ENCODE measurements at regions not wholly inside any gene's neighbourhood (a gene's known extent, or its start where the extent isn't known, plus 50 kb on each side); places are given as distances from the start of the nearest gene placed in this dataset.
"Not testable (repeated sequence)": the region's sequence is repeated elsewhere in the genome, so short reads cannot be mapped to it uniquely, and the experiment has no call there.

GRCh38 chr5:177941386-177941785 is 54.7 kb downstream of the PROP1 start:
- DNase-seq, result not testable (repeated sequence)

DNA sequence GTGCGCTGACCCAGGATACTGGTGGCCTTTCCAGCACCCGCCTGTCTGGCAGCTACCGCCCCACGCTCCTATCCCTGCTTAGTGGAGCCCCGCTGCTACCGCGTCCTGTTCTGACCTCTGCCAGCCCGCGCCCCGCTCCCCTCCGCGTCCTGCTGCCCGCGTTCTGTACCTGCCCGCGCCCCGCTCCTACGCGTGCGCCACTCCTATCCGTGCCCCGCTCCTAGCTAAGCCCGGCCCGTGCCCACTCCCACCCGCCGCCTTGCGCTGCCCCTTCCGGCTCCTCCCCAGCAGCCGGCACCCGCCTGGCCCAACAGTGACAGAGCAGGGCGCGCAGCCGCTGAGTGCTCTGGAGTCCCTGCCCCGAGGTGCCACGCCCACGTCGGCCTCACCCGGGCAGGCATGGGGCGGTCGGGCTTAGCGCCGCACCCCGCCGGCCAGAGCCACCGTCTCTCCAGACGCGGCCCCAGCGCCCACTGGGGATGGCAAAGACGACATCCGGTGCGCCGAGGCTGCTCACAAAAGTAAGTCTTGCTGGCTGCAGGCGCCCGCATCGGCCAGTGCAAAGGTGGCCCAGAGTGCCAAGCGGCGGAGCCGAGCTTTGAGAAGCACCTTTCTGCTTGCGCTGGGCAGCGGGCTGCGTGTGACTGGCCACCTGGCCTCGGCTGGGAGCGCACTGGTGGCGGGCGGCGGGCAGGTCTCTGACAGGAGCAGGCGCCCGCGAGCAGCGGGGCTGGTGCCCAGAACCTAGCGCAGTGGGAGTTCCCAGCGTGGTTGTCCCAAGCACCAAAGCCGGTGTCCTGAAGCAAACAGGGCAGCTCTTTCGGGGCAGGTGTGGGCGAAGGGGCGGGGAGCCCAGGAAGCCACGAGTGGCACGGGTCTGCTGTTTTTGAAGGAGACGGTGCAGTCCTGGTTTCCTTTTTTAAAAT is 56.5 kb downstream of the PROP1 start:
- DNase-seq, result not testable (repeated sequence)

DNA sequence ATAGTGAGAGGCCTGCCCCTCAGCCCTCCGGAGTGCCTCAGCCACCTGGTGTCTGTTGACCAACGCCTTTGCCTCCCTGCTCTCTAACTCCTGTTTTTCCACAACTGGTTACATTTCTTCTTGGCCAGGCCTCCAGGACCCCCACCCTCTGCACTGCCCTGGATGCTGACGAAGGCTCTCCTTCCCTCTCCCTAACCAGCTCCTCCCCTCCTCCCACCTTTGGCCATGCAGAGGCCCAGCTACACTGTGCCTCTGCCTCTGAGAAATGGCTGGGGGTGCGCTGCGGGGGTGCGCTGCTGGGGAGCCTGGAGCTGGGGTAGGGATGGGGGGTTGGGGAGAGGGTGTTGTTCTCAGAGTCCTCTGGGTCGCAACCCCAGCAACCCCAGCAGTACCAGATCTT is 57.3 kb downstream of the PROP1 start:
- not testable (repeated sequence) for DNase-seq

DNA sequence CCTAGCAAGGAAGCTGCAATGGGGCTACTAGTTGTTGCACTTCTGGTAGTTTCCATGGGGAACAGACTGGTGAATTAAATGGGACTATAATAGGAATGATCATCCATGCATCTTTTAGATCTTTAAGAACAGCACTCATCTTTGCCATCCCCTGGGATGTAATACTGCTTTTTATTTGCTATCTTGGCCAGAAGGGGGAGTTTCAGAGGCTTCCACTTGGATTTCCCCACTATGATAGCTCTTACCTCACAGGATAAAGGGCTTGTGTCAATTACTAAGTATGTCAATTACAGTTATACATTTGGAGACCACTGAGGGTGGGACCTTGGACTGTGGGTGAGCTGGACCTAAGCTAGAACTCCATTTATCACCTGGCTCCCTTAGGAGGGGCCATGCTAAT is 61.8 kb downstream of the PROP1 start:
- DNase-seq, result not testable (repeated sequence)

DNA sequence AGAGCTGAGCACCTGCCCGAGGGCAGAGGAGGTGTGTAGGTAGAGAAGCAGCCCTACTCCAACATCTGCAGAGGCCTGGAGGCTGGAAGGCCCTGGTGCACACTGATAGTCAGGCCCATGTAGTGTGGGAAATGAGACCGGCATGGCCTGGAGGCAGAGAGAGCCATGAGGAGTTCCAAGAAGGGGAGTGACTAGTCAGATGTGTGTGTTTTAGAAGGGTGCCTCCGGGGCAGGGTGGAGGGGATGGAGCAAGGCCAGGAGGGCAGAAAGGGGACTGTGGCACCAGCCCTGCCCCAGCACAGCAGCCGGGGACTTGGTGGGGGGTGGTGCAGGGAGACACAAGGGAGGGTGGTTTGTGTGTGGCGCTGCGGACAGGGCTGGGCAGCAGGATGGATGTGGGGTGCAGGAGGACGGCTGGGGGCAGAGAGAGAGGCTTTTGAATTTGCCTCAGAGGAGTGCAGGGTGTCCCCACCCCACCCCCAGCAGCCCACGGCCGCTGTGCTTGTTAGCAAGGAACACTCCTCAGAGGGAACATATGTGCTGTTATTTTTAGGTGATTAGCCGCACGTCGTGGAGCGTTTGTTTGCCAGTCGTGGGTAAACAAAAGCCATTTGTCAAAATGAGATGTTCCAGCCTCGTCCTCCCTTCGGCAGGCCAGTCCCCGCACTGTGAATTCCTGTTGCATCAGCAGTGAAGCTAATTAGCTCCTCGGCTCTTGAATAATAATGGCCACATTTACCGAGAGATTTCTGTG is 65.6 kb downstream of the PROP1 start:
- DNase-seq, result not testable (repeated sequence)

- not testable (repeated sequence) for DNase-seq
Observed at GRCh38 chr5:177929618-177930017, 66.4 kb downstream of the PROP1 start.

DNA sequence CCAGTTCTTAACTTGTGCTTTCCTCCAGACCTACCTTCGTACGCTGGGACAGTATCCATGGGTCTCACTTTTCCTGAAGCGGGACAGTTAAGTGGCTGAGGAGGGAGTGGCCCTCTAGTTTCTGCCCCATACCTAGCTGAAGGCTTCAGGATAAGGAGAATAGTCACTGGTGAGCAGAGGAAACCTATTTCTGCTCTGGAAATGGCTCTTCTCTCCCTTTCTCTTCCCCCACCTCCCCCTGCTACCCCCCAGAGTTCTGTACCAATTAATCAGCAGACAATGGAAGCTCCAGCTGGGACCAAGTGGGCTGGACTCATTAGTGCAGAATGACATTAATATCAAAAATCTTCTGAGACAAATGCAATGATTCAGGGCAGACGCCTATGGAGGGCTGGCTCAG is 68.5 kb downstream of the PROP1 start:
- not testable (repeated sequence) for DNase-seq

DNA sequence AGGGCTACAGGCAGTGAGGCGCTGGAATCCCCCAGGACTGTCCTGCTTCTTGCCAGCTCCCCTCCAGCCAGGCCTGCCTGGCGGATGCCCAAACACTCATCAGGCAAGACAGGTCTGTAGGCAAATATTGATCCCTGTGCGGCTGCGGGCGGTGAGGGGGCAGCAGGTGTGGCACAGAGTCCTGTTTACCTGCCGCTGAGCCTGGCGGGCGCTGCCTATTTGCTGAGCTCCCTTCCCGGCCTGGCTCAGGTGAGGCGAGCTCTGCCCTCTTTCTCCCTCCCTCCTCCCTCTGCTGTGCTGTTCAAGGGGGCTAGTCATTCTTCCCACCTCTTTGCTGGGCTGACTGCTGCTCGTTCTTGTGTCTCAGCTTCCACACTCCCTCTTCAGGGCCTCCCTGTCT is 71.5 kb downstream of the PROP1 start:
- not testable (repeated sequence) for DNase-seq

DNA sequence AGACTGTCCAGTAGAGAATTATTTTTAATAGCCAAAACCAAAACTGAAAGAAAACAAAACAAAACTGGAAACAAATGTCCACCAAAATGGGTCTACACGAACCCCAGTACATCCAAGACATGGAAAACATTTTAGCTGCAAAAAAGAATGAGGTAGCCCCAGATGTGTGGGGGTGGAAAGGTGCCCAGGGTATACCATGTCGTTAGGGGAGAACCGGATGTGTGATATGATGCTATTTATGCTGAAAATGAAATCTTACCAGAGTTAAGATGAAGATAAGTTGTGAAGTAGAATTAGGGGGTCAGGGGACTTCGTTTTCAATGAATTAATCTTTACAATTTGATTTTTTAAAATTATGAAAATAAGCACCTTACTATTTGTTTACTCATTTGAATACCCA is 72.2 kb downstream of the PROP1 start:
- DNase-seq, result not testable (repeated sequence)

DNA sequence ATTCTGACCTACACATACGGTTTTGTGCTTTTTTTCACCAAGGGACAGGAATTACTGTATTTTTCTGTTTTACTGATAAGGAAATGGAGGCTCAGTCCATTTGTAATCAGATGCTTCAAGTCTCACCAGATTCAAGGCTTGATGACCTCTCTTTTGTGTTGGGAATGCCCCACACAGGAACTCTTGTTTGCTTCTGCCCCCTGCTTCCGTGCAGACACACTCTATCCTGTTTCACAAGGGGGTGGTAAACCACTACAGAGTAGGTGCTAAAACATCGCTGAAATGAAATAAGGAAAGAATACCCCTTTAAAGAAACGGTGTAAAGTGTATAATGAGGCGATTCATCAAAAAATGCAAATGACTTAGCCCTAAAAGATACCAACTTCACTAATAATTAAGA is 72.9 kb downstream of the PROP1 start:
- DNase-seq, result not testable (repeated sequence)

GRCh38 chr5:177909261-177909660 is 86.8 kb downstream of the PROP1 start:
- not testable (repeated sequence) for DNase-seq

DNA sequence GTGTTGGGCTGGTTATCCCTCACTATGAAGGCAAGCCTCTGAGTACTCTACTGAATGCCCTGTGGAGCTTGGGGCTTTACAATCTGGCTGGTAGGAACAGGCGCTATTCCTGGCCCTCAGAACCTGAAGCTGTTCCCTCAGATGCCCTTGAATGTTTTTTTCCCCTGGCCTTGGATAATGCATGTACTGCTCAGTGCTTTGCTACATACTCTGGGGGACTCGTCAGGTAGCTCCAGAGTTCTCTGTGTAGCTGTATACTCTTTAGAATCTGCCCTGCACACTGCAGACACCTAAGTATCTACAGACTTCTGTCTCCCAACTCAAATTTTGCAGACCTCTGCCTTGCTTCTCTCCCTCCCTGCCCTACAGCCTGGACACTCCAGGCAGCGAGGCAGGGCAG is 93.2 kb downstream of the PROP1 start:
- DNase-seq, result not testable (repeated sequence)

DNA sequence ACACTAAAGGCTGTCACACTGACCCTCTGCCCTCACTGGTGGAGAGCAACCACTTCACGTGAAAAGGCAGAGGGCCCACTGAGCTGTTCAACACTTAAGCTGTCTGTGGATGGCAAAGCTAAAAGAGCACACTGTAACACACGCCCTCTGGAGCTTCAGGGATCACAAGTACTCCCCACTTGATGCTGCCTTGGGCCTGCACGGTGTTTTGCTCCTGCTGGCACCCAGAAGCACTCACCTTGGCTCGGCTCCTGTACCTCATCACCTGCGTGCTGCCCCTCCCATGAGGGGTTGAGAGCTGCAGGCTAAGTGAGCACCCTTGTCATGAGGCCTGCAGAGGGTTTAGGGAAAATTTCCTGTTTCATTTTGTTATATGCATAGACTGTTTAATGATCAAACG is 96.0 kb downstream of the PROP1 start:
- not testable (repeated sequence) for DNase-seq

DNA sequence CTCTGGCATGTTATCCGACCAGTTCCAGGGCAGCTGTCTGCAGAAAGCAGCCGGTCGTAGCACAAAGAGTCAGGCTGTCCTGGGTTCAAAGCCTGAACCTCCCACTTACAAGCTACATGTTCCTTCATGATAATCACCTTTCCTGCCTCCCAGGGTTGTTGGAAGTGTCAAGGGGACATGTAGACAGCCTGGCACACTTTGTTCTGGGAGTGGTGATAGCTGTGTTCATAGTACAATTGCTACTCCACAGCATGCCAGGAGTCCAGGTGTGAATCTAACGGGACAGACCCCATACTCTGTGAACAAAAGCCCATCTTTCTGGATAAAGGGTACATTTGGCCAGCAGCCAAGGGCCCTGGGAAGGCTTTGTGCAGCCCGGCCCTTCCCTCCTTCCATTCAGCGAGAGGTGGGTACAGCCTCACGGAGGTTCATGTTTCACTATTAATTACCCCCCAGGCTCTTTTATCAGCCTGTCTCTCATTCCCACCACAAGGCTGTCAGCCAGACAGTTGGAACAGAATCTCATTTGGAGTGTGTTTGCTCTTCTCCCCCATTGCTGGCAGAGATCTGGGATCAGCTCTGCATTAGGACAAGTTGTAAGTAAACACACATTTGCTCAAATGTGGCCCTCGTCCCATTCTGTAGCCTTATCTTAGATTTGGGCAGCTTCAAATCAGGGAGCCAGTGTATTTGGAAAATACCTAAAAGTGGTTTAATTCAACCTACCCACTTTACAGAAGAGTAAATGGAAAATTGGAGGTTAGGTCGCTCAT is 101.2 kb downstream of the PROP1 start:
- DNase-seq, result not testable (repeated sequence)

- DNase-seq, result not testable (repeated sequence)
Observed at GRCh38 chr5:177892357-177892665, 103.7 kb downstream of the PROP1 start.

- peak; percentile 30 for DNase-seq
Observed at GRCh38 chr5:177891547-177892356, 104.3 kb downstream of the PROP1 start.

GRCh38 chr5:177883295-177883694 is 100.6 kb upstream of the FAM153A start:
- not testable (repeated sequence) for DNase-seq

DNA sequence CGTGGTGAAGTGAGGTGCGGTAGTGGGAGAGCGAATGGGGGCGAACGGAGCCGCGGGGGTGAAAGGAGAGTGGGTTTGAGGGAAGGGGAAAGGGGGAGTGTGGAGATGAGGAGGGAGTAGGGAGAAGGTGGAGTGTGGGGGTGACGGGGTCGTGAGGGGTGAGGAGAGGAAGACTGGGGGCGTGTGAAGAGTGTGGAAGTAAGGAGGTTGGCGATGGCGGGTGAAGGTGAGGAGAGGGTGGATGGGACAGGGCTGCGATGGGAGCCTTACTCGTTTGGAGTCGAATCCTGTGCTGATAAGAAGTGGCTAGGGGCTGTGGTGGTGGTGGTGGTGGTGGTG is 93.2 kb upstream of the FAM153A start:
- not testable (repeated sequence) for DNase-seq

- peak; percentile 21 for DNase-seq
Observed at GRCh38 chr5:177875013-177875899, 92.6 kb upstream of the FAM153A start.

DNA sequence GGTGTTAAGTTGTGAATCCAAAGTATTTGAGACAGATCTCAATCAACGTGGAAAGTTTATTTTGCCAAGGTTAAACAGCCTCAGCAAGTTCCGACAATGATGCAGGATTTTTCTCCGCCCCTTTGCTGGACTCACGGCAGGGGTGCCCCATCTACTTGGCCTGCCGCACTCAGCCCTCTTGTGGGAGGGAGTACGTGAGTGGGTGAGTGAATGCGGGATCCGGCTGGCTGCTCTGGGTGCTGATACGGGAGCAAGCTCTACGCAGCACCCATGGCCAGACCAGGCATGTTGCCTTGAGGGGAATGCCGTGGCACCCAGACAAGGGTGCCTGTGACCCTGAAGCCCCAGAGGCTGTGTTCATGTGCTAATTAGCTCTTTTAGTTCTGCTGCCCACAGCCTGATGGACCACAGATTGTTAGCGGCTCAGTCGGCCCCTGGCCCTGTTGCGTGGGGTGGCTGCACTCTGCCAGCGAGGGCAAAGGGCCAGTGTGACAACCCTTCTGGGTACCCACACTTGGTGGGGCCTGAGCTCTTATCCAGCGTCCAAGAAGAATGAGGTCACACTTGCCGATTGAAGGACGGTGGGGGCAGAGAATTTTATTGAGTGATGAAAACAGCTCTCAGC is 81.2 kb upstream of the FAM153A start:
- DNase-seq, result not testable (repeated sequence)

Measured in central memory CD4-positive, alpha-beta T cell (primary cell).